ENCODE measurements at regions not wholly inside any gene's neighbourhood (a gene's known extent, or its start where the extent isn't known, plus 50 kb on each side); places are given as distances from the start of the nearest gene placed in this dataset.

DNA sequence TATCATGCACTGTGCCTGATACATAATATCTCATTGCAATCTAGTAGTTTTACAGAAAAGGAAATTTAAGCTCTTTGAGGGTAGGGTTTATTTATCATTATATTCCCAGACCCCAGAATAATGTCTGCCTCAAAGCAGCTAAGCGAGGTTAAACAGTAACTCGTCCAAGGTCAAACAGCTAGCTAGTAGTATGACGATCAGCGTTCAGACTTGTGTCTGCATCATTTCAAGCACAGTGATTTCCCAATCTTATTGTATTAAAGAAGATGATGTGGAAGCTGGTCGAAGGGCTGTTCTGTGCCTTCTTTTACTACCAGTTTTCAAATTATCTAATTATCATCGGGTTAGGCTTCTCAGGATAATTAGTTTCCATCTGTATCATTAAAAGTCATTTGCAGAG is 55.1 kb upstream of the NFIB start:
- TF ChIP-seq FOSL1 (IDR thresholded peaks at IDR 0.05; ENCODE audit: insufficient read depth, low read depth, low read length) = no peak
- TF ChIP-seq SP2 (IDR thresholded peaks at IDR 0.05; ENCODE audit: low read length) = no peak
- no peak for TF ChIP-seq EZH2 (IDR thresholded peaks at IDR 0.05; ENCODE audit: low read depth, low read length, severe bottlenecking)
- TF ChIP-seq, protein P1, sequence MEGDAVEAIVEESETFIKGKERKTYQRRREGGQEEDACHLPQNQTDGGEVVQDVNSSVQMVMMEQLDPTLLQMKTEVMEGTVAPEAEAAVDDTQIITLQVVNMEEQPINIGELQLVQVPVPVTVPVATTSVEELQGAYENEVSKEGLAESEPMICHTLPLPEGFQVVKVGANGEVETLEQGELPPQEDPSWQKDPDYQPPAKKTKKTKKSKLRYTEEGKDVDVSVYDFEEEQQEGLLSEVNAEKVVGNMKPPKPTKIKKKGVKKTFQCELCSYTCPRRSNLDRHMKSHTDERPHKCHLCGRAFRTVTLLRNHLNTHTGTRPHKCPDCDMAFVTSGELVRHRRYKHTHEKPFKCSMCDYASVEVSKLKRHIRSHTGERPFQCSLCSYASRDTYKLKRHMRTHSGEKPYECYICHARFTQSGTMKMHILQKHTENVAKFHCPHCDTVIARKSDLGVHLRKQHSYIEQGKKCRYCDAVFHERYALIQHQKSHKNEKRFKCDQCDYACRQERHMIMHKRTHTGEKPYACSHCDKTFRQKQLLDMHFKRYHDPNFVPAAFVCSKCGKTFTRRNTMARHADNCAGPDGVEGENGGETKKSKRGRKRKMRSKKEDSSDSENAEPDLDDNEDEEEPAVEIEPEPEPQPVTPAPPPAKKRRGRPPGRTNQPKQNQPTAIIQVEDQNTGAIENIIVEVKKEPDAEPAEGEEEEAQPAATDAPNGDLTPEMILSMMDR (IDR thresholded peaks at IDR 0.05; ENCODE audit: control extremely low read depth in 1 of 3, insufficient read depth in 1 of 3, low read depth in 1 of 3, low read length in 3 of 3) = no peak
- no peak for TF ChIP-seq ZNF274 (IDR thresholded peaks at IDR 0.05; ENCODE audit: borderline replicate concordance, extremely low read depth, low read length)
- no peak for TF ChIP-seq YY1 (IDR thresholded peaks at IDR 0.05; ENCODE audit: low read depth, low read length)
- no peak for TF ChIP-seq SIN3A (conservative IDR thresholded peaks at IDR 0.05 in 1 of 2, IDR thresholded peaks at IDR 0.05 in 1 of 2; ENCODE audit: low read depth in 1 of 2, low read length in 2 of 2)
- no peak for TF ChIP-seq RAD21 (IDR thresholded peaks at IDR 0.05 in 1 of 2, conservative IDR thresholded peaks at IDR 0.05 in 1 of 2; ENCODE audit: low read depth in 2 of 2, low read length in 2 of 2)
- TF ChIP-seq CREB1 (IDR thresholded peaks at IDR 0.05) = no peak
- TF ChIP-seq SP4 (IDR thresholded peaks at IDR 0.05; ENCODE audit: low read length) = no peak
- TF ChIP-seq SUZ12 (IDR thresholded peaks at IDR 0.05; ENCODE audit: low read length) = no peak
